Spleen (tissue), 7 donors: ENCODE measurements at regions not wholly inside any gene's neighbourhood (a gene's known extent, or its start where the extent isn't known, plus 50 kb on each side); places are given as distances from the start of the nearest gene placed in this dataset.

ENCODE experiments used
- POLR2A ChIP-seq, 3 donors: fragments of 450-650 bp; IDR thresholded peaks; one replicate each; pipeline ENCODE4 v1.5.1; 2017; ENCODE audit warnings: antibody characterized with exemption in 3 of 3, mild to moderate bottlenecking in 1 of 3
- POLR2AphosphoS5 ChIP-seq, 3 donors: sonication (generic); formaldehyde crosslinking; IDR thresholded peaks; one replicate each; pipeline ENCODE4 v1.5.1; 2017; ENCODE audit warnings: antibody characterized with exemption in 3 of 3
- TF ChIP-seq, protein P1 (sequence below), 11 experiments: fragments of 200-600 bp in 7 of 11; fragments of 450-650 bp in 4 of 11; sonication (generic) in 4 of 11; IDR thresholded peaks in 8 of 11; conservative IDR thresholded peaks in 3 of 11; 1 replicate in 7 of 11; 2 replicates in 4 of 11; pipeline versions ENCODE4 v1.4.0 to v1.8.0; 2016 to 2021; ENCODE audit warnings: antibody characterized with exemption in 11 of 11, inconsistent platforms in 4 of 11, mild to moderate bottlenecking in 1 of 11
- donor health status: DM: no; HTN: no; CAD: no; lungs with moderate emphysema.
- donor health status: DM: no; HTN: no; CAD: no.
- donor health status: DM: no; HTN: no; CAD: no.

DNA sequence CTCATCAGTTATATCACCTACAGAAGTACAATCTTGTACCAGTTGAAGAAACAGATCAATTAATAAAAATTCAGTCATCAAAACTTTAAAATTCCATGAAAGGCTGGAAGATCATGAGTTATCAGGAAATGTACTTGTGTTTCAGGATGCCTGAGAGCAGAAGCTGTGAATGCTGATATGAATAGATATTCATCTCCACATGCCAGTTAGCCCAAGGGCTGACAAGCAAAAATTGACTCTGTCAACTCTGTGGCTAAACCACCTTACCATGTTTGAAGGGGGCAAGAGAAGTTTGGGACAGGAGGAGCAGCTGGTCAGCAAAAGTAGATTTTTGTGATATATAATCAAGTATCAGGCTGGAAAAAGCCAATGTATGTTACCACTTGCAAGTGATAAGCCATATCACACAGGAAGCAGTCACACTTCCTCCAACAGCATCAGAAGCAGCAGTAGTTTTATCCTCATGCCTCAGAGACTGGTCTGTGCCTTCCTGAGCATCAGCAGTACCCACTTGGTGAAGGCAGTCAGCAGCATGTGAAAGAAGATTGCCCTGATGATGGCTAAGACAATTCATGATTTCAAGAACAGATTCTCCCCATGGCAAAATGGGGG, 328.2 kb upstream of the CNTNAP5 start:
- TF ChIP-seq, protein P1, sequence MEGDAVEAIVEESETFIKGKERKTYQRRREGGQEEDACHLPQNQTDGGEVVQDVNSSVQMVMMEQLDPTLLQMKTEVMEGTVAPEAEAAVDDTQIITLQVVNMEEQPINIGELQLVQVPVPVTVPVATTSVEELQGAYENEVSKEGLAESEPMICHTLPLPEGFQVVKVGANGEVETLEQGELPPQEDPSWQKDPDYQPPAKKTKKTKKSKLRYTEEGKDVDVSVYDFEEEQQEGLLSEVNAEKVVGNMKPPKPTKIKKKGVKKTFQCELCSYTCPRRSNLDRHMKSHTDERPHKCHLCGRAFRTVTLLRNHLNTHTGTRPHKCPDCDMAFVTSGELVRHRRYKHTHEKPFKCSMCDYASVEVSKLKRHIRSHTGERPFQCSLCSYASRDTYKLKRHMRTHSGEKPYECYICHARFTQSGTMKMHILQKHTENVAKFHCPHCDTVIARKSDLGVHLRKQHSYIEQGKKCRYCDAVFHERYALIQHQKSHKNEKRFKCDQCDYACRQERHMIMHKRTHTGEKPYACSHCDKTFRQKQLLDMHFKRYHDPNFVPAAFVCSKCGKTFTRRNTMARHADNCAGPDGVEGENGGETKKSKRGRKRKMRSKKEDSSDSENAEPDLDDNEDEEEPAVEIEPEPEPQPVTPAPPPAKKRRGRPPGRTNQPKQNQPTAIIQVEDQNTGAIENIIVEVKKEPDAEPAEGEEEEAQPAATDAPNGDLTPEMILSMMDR (IDR thresholded peaks at IDR 0.05 in 8 of 11, conservative IDR thresholded peaks at IDR 0.05 in 3 of 11), result no peak
- TF ChIP-seq POLR2A (IDR thresholded peaks at IDR 0.05) (no peak), POLR2AphosphoS5 (IDR thresholded peaks at IDR 0.05) (no peak)
